Muscle of arm (tissue), 1 donor: ENCODE measurements at regions not wholly inside any gene's neighbourhood (a gene's known extent, or its start where the extent isn't known, plus 50 kb on each side); places are given as distances from the start of the nearest gene placed in this dataset.
"Not testable (repeated sequence)": the region's sequence is repeated elsewhere in the genome, so short reads cannot be mapped to it uniquely, and the experiment has no call there.

ENCODE experiments used
- DNase-seq: peaks from one replicate; pipeline ENCODE4 v3.0.0-alpha.2; 2013

DNA sequence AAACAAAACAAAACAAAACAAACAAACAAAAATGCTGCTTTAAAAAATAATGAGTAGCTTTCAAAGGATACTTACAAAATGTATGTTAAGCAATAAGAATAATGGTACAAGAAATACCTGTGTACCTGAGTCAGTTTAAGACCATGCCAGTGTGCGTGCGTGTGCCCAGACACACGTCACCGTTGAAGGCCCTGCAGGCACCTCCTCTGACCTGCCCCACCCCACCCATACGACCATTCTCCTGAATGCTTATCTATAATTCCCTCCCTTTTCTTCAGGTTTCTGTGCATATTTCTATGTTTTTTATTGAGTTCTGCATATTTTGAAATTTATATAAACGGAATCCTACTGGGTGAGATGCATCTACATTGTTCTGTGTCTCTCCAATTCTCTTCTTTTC is 374.2 kb upstream of the KLF6 start:
- DNase-seq: no peak

DNA sequence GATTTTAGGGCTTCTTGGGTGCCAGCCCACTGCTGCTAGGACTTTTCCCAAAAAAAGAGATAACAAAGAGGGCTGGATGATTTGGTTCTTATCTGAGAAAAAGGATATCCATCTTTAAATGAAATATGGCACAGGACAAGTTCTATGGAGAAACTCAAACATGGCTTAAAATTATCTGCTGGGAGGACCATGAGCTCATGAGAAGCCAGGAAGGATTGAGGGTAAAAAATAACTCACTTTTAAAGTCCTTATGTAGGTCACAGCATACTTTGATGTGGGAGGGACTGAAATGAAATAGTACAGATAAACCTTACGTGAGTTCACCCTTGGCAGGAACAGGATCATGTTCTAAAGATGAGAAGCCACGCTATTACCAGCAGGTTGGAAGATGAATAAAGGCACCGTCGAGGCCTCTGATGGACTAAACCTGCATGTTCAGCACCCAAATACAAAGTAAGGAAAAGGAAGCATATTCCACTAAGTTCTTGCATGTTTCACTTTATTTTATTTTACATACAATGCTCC is 369.2 kb upstream of the KLF6 start:
- DNase-seq: no peak

DNA sequence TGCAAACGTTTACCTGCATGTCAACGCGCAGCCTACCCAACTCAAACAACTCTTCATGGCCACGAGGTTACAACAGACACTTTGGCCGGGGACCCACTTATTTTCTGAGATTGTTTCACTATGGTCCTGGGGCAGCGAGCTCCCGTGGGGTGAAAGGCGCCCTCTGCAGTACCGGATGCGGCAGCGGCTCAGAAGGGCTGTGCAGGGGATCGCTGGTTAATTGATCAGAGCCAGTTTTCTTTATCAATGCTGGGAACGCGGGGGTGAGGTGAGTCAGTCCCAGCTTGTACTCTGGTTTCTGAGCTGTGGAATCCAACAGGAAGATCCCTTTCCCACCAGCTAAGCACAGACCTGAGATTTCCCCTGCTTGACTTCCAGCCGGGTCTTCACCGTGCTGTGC is 366.5 kb upstream of the KLF6 start:
- DNase-seq: no peak

DNA sequence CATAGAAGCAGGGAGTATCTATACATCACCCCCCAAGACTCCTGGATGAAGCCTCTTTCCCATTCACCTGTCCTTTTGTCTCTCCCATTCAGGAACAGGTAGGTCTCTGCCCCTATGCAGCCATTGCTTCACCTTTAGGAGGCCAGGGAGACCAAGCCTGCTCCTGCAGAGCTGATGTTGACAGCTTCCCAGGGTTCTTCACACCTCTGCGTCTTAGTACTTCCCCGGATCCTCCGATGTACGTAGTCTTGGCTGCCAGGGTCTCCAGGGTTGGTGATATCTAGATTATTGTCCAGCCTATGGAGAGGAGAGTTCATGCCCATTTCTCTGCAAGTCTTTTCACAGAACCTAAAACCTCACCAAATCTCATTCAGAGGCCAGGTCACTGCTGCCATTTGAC is 365.7 kb upstream of the KLF6 start:
- no peak for DNase-seq

DNA sequence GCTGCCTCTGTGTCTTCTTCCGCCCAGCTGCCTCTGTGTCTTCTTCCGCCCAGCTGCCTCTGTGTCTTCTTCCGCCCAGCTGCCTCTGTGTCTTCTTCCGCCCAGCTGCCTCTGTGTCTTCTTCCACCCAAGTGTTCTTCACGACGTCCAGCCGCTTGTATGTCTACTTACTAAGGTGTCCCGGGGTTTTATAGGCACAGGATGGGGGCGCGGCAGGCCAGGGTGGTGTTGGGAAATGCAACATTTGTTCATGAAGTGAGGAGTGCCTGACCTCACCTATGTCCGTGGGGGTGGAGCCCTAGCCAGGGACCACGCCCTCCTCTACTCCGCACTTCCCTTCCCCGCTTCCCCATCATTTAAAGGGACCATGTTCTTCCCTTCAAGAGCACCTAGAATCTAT is 364.5 kb upstream of the KLF6 start:
- DNase-seq: not testable (repeated sequence)

DNA sequence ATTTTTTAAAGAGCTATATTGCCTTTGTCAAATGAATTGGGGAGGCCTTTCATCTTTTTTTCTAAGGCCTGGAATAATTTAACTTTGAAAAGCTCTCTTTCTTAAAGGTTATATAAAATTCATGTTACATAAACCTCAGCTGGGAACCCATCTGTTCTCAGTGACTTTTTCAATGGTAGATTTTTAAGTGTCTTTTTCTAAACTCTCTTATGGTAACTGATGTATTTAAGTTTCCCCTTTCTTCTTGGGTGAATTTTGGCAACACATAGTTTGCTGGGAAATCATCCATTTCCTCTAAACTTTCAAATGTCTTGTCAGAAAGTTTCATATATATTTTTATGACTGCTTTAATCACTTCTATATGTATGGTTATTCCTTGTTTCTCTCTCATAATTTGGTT is 362.2 kb upstream of the KLF6 start:
- no peak for DNase-seq

DNA sequence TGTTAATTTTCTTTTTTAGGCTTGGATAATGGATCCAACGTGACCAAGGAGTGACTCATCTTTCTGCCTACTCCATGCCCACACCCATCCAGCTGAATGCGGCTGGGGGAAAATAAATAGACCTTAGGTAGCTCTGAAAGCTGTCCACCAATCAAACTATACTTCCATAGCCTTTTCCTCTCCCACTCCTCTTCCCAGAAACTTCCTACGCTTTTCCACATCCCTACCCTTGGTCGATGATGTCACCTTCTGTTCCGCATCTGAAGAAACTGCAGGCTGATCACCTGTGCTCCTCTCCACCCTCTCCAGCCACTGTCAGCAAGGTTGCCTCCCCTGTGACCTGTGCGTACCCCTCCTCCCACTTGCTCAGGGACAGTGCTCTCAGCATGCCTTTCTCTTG is 359.8 kb upstream of the KLF6 start:
- no peak for DNase-seq

DNA sequence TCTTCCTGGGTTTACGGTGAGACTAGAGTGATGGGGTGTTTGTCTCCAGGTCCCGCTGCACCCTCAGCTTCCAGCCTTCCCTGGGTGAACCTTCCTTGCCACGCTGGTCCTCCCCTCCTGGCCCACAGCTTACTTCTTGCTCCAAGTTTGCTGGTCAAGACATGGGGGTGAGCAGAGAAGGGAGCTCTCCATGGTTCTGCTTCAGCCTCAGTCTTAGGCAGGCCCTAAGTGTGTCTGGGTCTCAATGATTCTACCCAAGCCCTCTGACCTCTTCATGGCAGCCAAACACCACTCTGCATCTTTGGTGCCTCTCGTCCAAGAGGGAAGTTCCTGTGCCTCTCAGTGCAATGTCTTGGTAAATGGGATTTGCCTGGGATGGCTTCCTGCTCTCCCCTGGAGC is 356.5 kb upstream of the KLF6 start:
- no peak for DNase-seq

DNA sequence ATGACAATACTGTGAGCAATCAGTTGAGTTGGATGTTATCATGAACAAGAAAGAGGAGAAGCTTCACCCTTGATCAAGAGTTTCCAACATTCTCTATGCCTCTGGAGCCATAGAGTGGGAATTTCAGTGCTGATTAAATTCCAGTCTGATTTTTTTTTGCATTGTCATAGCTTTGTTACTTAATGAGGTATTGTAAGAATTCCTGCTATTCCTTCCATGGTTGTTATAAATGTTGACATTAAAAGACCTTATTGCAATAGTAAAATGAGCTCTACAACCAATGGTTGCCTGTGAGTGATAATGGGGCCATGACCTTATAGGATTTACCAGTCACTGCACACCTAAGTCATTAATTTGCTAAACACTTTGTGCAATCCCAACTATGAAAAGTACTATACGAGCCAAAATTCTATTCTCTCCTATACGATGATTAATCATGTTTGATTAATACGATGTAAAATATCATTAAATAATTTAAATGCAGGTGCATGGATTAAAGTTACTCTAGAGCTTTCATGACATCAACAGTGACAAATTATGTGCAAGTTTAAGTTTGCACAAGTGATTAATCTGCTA is 353.2 kb upstream of the KLF6 start:
- DNase-seq: no peak

DNA sequence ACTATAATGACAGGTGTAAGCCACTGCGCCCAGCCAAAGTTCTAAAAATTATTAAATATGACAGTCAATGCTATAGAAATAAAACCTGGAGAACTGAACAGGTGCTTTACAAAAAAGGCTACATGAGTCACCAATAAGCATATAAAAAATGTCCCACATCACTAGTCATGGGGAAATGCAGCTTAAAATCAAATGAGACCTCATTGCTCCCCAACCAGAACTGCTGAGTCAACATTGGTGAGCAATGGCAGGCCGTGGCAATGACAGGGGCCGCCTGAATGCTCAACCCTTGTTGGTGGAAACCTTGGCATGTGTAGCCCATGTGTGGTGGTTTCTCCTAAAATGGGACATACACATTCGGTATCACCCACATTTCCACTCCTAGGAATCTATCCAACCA is 352.3 kb upstream of the KLF6 start:
- no peak for DNase-seq

DNA sequence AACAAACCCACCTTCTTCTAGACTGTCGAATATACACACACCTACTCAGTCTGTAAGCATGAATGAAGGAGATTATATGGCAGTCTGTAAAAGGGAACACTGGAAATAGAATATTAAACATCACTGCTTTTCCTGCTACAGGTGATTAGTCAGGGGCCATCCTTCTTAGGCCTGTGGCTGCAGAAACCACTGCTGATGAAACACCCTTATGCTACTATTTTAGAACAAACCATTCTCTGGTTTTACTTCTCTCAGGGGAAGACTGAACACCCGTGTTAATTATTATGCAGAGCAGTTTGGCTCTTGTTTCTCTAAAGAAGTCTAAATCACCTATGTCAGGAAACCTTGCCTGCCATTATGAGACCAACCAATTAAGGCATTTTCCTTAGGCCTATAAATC is 351.1 kb upstream of the KLF6 start:
- no peak for DNase-seq

DNA sequence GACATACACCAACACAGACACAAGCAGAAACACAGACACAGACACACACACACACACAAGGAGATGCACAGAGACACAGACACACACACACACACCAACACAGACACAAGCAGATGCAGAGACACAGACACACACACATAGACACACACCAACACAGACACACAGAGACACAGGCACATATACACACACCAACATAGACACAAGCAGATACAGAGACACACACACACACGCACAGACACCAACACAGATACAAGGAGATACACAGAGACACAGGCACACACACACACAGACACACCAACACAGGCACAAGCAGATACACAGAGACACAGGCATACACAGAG is 347.2 kb upstream of the KLF6 start:
- no peak for DNase-seq

DNA sequence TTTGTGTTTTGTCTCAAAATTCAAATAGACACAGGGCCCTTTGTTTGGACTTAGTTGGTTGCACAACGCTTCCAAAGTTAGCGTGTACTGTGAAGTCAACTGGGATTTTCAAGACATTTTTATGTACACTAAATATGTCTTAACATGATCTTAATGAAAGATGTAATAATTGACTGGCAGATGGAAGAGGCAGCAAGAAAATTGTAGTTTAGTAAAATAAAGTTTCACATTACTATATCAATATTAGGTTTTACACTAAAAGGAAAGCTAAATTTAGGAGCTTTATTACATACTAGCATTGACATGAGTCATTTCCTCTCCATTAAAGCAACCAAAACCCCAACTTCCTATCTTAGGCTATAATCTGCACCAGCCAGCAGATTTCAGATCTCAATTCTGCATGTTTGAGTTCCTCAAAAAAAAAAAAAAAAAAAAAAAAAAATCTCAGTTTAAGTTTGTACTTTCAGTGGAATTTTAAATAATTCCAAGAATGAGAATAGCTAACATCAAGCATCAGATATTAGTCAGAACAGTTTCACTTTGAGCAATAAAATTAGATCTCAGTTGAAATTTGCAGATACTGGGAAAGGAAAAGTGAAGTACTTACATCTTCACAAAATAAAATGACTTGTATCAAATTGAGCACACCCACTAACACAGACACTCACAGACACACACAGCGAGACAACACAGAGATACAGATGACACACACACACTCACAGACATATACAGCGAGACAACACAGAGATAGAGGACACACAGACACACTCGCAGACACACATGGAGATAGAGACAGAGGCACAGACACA is 346.6 kb upstream of the KLF6 start:
- no peak for DNase-seq

DNA sequence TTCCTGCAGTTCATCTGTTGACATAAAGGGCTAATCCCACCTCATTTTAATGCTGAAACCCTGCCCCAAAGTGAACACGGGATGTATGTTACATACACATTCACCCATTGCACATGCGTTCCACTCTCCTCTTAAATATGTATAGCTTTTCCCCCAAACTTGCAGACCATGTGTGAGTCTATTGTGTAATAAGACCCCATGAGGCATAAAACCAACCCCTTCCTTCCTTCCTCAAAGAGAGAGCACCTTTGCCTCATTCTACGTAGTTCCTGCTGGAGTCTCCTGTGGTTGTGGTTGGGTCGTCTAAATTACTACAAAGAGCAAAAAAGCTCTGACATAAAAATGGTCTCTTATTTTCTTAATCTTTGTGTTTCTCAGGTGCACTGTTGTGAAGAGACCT is 345.7 kb upstream of the KLF6 start:
- no peak for DNase-seq

DNA sequence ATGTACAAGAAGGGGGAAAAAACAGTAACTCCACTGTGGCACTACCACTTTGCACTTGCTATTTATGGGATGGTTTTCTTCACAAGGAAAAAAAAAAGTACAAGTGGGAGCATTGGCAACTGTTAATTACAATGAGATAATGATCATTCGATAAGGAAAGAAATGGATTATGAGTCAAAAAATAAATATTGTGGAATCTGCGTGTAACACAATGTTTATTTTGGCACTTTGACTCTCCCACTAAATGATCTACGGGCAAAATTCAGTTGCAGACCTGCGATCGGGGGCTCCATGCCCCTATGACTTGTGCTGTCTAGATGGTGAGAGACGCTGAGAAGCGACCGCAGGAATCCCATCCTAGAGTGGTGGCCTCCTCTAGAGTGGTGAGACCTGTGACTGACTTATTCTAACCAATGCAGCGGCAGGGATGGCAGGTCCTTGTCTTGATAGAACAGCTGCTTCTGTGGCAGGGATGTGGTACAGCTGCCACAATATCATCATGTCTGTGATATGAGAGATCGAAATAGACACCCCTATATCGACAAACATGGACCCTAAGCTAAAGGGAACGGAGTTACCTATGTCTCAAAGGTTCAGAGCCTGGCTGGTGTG is 345.0 kb upstream of the KLF6 start:
- no peak for DNase-seq

DNA sequence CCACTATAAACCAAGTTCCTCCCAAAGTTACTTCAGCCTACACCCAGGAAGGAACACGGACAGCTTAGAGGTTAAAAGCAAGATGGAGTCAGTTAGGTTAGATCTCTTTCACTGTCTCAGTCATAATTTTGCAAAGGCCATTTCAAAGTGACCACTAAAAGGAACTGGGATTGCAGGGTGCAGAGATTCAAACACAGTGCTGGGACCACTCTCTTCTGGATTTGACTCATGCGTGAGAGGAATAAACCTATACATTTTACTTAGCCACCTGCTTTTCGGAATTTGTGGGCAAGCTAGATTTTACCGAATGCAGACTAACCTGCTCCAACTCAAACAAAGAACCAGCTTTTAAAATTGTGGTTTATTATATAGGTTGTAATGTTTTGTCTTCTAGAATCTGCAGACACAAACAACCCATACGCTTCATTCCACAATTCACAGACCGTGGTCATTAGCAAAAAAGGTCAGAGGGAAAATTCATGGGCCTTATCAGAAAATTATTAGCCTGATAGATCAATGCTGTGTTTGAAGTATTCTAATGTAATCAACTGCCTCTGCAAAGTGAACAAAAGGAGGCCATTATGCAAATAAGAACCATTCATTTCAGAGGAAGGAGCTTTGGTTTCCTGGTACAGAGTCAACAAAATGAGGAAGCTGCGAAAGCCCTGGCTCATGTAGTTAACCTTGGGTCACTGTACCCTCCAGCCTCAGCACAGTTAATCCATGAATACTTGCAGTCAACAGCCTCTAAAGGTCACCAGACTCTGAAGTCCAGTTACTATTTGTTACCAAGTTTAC is 342.7 kb upstream of the KLF6 start:
- DNase-seq: no peak

DNA sequence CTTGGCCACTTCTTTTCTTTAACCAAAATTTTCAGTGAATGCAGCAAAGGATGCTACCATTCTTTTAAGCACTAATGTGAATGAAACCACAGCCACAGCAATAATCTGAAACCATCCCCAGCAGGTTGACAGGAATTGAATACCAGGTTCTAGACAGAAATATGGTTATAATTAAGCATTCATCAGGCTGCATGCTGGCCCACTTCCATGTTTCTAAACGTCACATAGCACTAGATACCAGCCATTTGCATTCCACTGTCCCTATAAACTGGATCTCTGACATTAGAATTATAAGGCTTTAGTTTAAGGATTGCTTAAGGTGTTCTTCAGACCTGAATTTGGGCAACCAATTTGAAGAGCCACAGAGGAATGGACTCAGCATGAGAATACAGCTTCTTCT is 340.8 kb upstream of the KLF6 start:
- DNase-seq: no peak

DNA sequence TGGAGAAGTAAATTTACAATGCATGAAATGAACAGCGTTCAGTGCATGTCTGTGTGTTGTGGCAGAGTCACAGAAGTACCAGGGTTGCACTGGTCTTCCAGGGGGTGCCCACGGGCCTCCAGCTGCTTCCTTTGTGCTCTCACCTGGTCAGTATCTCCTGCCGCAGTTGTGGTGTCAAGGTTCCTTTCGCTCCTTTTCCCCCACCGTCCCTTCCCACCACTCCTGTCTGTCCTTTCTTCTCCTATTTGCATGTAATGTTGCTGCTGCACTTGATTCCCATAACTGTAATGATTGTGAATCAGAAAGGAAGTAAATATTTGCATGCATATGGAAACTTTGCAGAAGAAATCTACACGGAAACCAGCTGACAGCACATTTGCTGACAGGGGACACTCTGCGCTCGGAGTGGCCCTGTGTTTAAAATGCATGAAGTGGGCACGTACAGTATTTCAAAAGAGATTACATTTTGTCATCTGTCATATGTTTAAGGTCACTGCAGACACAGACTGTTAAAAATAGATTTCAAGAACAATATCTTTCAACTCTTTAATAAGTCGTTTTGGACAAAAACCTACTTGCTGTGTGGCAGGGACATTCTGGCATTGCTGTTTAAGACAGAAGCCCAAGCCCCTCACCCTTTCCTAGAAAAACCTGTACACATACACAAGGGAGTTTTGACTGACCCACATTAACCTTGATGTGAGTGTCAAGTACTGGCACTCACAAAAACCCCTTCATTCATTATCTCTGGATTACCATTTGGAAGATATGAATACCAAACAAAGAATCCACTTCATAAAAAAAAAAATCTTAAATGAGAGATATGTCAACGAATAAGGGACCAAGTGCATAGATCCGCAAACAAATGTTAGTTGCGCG is 336.7 kb upstream of the KLF6 start:
- no peak for DNase-seq

DNA sequence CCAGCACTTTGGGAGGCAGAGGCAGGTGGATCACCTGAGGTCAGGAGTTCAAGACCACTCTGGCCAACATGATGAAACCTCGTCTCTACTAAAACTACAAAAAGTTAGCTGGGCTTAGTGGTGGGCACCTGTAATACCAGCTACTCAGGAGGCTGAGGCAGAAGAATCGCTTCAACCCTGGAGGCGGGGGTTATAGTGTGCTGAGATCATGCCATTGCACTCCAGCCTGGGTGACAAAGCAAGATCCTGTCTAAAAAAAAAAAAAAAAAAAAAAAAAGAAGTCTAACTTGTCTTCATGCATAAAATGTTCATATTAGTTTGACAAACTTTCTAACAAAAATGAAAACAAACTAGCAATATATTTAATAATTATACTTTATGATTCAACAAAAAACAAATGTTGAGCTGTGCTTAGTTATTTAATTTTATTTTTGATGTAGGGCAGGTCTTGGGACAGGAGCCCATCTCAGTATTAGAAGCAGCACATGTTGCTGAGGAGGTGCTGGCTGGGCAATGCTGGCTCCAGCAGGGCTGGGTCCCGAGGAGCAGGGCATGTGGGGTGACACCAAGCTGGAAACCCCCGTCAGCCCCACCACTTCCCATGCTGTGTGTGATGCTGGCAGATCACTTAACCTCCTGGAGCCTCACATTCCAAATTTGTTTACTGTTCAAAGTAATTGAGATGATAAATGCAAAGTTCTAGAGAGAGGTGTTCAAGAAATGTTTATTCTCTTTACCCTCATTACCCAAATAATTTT is 335.3 kb upstream of the KLF6 start:
- DNase-seq: no peak

DNA sequence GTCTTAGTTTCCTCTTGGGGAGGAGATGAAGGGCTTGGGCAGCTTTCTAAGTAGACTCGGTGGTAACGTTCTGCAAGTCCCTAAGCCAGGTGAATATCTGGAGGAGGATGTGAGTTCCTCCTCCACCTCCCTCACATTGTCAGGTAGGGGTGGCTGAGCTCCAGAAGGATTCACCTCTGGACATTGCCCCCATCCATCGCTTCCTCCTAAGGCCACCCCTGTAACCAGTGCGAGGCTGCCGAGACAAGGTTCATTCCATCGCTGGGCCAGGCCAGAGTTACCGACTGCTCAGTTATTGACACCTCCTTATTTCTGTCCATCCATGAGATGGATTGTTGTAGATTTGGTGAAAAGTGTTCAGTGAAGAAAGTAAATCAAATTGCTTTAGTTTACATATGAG is 334.1 kb upstream of the KLF6 start:
- DNase-seq: no peak

DNA sequence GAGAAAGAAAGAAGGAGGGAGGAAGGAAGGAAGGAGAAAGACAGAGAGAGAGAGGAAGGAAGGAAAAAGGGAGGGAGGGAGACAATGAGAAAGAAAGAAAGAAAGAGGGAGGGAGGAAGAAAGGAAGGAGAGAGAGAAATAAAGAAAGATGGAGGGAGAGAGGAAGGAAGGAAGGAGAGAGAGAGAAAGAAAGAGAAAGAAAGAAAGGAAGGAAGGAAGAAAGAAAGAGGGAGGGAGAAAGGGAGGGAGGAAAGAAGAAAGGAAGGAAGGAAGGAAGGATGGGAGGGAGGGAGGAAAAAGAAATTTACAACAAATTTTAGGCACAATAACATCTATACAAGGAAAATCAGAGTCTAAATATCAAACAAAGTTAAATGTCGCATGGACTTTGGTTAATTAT is 332.6 kb upstream of the KLF6 start:
- DNase-seq: no peak
